Prostate gland (tissue), 2 donors: ENCODE measurements at regions not wholly inside any gene's neighbourhood (a gene's known extent, or its start where the extent isn't known, plus 50 kb on each side); places are given as distances from the start of the nearest gene placed in this dataset.

Experiments used
- DNase-seq: peaks from one replicate; pipeline ENCODE4 v3.0.0-alpha.2; 2019; ENCODE audit warnings: low spot score
- H3K27ac ChIP-seq, 2 donors: fragments of 200-600 bp; sonication (generic); 2 replicates each; pipeline ENCODE4 v1.5.1; 2017 to 2019
- H3K27me3 ChIP-seq: fragments of 200-600 bp; sonication (generic); replicated peaks from 2 replicates; pipeline ENCODE4 v1.5.1; 2019; ENCODE audit not compliant: insufficient read depth
- H3K36me3 ChIP-seq, 2 donors: fragments of 200-600 bp; sonication (generic); 1 replicate in 1 of 2; 2 replicates in 1 of 2; pipeline versions ENCODE4 v1.5.1 to v1.8.1; 2017 to 2019
- H3K4me1 ChIP-seq: fragments of 200-600 bp; sonication (generic); replicated peaks from 2 replicates; pipeline ENCODE4 v1.5.1; 2019
- H3K4me3 ChIP-seq, 2 donors: fragments of 200-600 bp; sonication (generic); 2 replicates each; pipeline ENCODE4 v1.5.1; 2017 to 2019
- H3K9me3 ChIP-seq: fragments of 200-600 bp; sonication (generic); 2 replicates; pipeline ENCODE4 v1.5.1; 2017
- POLR2A ChIP-seq: fragments of 450-650 bp; IDR thresholded peaks from one replicate; pipeline ENCODE4 v1.6.1; 2016; ENCODE audit warnings: antibody characterized with exemption, mild to moderate bottlenecking
- POLR2AphosphoS5 ChIP-seq: sonication (generic); formaldehyde crosslinking; IDR thresholded peaks from one replicate; pipeline ENCODE4 v1.6.1; 2017; ENCODE audit warnings: antibody characterized with exemption
- WGBS: methylation state at CpG from one replicate; pipeline ENCODE4 v1.1.5; 2018; 5-methylcytosine and 5-hydroxymethylcytosine counted together
- intact Hi-C: fragments of 100-400 bp; cut with DNase I; formaldehyde crosslinking; loops from one replicate; pipeline ENCODE4 v1.14.2; 2022
- TF ChIP-seq, protein P1 (sequence below), 4 experiments: fragments of 200-600 bp in 2 of 4; fragments of 450-650 bp in 2 of 4; sonication (generic) in 2 of 4; IDR thresholded peaks; 1 replicate in 3 of 4; 2 replicates in 1 of 4; pipeline ENCODE4 v1.5.1; 2016 to 2019; ENCODE audit warnings: antibody characterized with exemption in 4 of 4, mild to moderate bottlenecking in 2 of 4, moderate library complexity in 2 of 4

GRCh38 chr1:29525941-29526340 lies 289.6 kb downstream of the PTPRU start:
- TF ChIP-seq POLR2A (no peak), POLR2AphosphoS5 (no peak)
- TF ChIP-seq, protein P1, sequence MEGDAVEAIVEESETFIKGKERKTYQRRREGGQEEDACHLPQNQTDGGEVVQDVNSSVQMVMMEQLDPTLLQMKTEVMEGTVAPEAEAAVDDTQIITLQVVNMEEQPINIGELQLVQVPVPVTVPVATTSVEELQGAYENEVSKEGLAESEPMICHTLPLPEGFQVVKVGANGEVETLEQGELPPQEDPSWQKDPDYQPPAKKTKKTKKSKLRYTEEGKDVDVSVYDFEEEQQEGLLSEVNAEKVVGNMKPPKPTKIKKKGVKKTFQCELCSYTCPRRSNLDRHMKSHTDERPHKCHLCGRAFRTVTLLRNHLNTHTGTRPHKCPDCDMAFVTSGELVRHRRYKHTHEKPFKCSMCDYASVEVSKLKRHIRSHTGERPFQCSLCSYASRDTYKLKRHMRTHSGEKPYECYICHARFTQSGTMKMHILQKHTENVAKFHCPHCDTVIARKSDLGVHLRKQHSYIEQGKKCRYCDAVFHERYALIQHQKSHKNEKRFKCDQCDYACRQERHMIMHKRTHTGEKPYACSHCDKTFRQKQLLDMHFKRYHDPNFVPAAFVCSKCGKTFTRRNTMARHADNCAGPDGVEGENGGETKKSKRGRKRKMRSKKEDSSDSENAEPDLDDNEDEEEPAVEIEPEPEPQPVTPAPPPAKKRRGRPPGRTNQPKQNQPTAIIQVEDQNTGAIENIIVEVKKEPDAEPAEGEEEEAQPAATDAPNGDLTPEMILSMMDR (IDR thresholded peaks at IDR 0.05): no peak
- intact Hi-C loops: no loop called here
- DNase-seq: no peak
- WGBS: 93% methylated on average over 7 of the region's 7 CpGs
- Histone ChIP-seq H3K4me1 (no peaks in the 10 kb centered on the region), H3K36me3 (no peaks in the 10 kb centered on the region), H3K4me3 (no peak overlapping the region), H3K27ac (no peak overlapping the region), H3K27me3 (peaks cover 5% of the 10 kb centered on the region), H3K9me3 (no peaks in the 10 kb centered on the region)

DNA sequence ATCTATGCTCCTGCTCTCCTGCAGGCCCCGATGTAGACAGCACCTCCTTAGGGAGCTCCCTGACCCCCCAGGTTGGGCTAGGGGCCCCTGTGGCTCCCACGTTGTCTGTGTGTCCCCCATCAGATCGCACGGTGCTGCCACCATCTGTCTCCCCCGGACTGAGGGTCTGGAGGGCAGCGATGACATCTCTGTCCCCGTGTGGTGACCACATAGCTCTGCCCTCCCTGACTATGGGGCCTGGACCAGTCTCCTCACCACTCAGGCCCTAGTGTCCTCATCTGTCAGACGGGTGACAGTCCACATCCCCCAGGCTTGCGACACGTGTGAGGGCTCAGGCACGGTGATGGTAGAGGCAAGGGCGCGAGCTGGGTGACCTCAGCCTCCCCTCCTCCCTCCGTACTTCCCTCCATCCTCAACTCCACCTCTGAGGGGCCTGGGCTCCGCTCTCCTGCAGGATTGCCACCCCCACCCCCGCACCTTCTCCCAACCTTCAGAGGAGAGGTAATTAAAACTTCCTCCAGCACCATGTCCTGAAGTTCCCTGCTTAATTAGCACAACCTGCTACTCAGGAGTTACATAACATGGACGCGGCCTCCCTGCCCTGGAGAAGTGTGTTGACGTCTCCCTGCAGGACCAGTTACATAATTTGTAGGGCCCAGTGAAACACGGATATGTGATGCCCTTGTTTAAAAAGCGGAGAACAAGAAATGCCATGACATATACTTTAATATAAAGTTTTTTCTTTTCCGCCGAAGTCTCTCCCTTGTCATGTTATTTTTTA lies 288.2 kb downstream of the PTPRU start:
- Histone ChIP-seq H3K4me3 (no peak overlapping the region), H3K27ac (no peak overlapping the region), H3K9me3 (no peaks in the 10 kb centered on the region), H3K4me1 (no peaks in the 10 kb centered on the region), H3K36me3 (no peaks in the 10 kb centered on the region), H3K27me3 (peaks cover 5% of the 10 kb centered on the region)
- 64% methylated on average over 23 of the region's 23 CpGs for WGBS
- intact Hi-C loops: no loop called here
- DNase-seq: no peak
- TF ChIP-seq POLR2AphosphoS5 (no peak), POLR2A (no peak)
- TF ChIP-seq, protein P1 (IDR thresholded peaks at IDR 0.05): no peak

DNA sequence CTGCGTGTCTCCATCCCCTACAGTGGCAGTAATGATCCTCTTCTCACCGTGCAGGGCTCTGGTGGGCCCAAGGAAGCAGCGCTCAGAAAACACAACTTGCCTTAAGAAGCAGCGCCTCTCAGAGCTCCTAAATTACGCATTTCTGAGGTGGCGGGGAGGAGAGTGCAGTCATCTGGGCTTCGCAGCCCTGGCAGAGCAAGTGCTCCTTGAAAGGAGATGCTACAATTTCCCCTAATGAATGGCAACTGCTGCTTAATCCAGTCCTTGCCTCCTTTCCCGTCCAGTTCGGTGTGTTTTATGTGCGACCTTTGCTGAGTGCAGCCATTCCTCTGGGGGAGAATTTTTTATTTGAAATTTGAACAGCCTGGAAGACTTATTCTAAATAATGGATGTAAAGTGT lies 287.3 kb downstream of the PTPRU start:
- no peak for TF ChIP-seq POLR2A
- peaks cover 5% of the 10 kb centered on the region for H3K27me3 ChIP-seq
- WGBS: 62% methylated on average over 10 of the region's 10 CpGs
- no peaks in the 10 kb centered on the region for H3K4me1 ChIP-seq
- no peaks in the 10 kb centered on the region for H3K9me3 ChIP-seq
- no peak overlapping the region for H3K27ac ChIP-seq
- intact Hi-C loops: no loop called here
- no peak for DNase-seq
- H3K36me3 ChIP-seq: no peaks in the 10 kb centered on the region
- H3K4me3 ChIP-seq: no peak overlapping the region

DNA sequence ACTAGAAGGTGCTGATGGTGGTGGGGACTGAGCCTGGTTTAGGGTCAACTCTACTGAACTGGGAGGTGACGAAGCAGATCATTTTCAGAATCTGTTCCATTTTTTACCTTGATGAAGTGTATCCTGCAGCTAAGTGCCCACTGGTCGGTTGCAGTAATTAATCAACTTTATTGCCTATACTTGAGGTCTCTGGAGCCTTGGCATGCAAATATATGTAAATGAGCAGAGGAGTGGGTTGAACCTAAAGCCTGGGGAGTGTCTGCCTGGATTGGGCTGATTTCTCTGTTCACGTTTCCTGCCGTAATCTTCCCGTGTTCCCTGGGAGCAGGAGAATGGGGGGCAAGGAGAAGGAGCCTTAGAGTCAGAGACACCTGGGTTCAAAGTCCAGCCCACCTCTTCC lies 286.8 kb downstream of the PTPRU start:
- no peak overlapping the region for H3K4me3 ChIP-seq
- H3K27ac ChIP-seq: no peak overlapping the region
- no peak for TF ChIP-seq POLR2A
- no peak for TF ChIP-seq POLR2AphosphoS5
- TF ChIP-seq, protein P1 (IDR thresholded peaks at IDR 0.05): no peak
- intact Hi-C loops: no loop called here
- WGBS: 83% methylated on average over 5 of the region's 5 CpGs
- no peaks in the 10 kb centered on the region for H3K9me3 ChIP-seq
- peaks cover 5% of the 10 kb centered on the region for H3K27me3 ChIP-seq
- no peaks in the 10 kb centered on the region for H3K36me3 ChIP-seq
- DNase-seq: no peak
- H3K4me1 ChIP-seq: no peaks in the 10 kb centered on the region

GRCh38 chr1:29521811-29522580 lies 285.7 kb downstream of the PTPRU start:
- peaks cover 5% of the 10 kb centered on the region for H3K27me3 ChIP-seq
- no peaks in the 10 kb centered on the region for H3K9me3 ChIP-seq
- no peaks in the 10 kb centered on the region for H3K4me1 ChIP-seq
- DNase-seq: no peak
- TF ChIP-seq, protein P1 (IDR thresholded peaks at IDR 0.05): no peak
- TF ChIP-seq POLR2AphosphoS5: no peak
- no peak for TF ChIP-seq POLR2A
- H3K27ac ChIP-seq: no peak overlapping the region
- no peak overlapping the region for H3K4me3 ChIP-seq
- no peaks in the 10 kb centered on the region for H3K36me3 ChIP-seq
- WGBS: 68% methylated on average over 14 of the region's 14 CpGs
- intact Hi-C loops: no loop called here
